Colonic mucosa (tissue), 4 donors: ENCODE measurements at regions not wholly inside any gene's neighbourhood (a gene's known extent, or its start where the extent isn't known, plus 50 kb on each side); places are given as distances from the start of the nearest gene placed in this dataset.

Experiments
- DNase-seq: peaks from one replicate; pipeline ENCODE4 v3.0.0-alpha.2; 2020
- H3K27ac ChIP-seq: fragments of 200-600 bp; one replicate; pipeline ENCODE4 v1.8.0; 2021
- H3K27me3 ChIP-seq: fragments of 200-600 bp; one replicate; pipeline ENCODE4 v1.8.0; 2021
- H3K36me3 ChIP-seq: fragments of 200-600 bp; one replicate; pipeline ENCODE4 v1.8.0; 2021
- H3K4me1 ChIP-seq: fragments of 200-600 bp; one replicate; pipeline ENCODE4 v1.8.0; 2021; ENCODE audit warnings: mild to moderate bottlenecking
- H3K4me3 ChIP-seq: fragments of 200-600 bp; one replicate; pipeline ENCODE4 v1.8.0; 2021
- H3K9ac ChIP-seq, 2 donors: one replicate each; pipeline ENCODE4 v1.7.0; 2013; ENCODE audit warnings: control low read depth in 2 of 2, low read depth in 2 of 2, low read length in 2 of 2
- H3K9me3 ChIP-seq: fragments of 200-600 bp; one replicate; pipeline ENCODE4 v1.8.0; 2021
- intact Hi-C: fragments of 100-400 bp; cut with DNase I; formaldehyde crosslinking; loops from one replicate; pipeline ENCODE4 v1.14.1; 2022
- TF ChIP-seq, protein P1 (sequence below): fragments of 200-600 bp; IDR thresholded peaks from one replicate; pipeline ENCODE4 v1.8.0; 2022; ENCODE audit warnings: antibody characterized with exemption, mild to moderate bottlenecking
- donor health status: healthy.
- donor health status: DM: no; HTN: no; CAD: no.
- donor health status: DM: no; HTN: no; CAD: no.

DNA sequence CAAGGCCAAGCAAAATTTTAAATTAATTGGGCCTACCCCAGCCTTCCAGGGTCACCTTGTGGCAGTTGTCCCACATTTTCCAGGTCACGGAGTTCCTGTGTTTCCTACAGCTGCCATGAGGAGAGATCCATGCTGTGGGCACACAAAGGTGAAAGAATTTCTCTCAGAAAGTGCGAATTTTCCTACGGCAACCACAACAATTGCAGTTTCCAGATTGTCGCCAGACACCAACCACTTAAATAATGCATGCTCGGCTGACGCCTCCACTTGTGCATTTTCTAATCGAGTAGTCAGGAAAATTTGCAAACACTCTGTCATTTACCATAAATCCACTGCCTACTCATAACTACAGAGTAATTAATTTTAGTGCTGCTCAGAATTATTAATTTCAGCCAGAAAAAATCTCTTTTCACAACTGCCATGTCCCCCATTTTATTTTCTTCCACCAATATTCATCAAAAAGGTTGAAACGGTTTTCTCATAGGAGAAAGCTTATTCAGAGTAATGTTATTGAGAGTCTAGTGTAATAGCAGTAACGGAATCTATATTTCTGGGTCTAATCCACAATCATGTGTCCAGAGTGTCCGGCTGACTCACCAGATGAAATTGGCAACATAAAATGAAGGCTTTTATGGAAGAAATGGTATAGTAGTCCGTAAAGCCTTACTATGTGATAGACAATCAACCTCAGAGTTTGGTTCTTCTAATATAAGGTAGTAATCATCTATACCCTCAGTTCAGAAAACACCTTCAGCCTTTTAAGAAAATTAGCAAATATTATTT, 389.8 kb downstream of the NR2F1-AS1 start:
- H3K9me3 ChIP-seq: no peaks in the 10 kb centered on the region
- H3K9ac ChIP-seq: no peak overlapping the region
- H3K27ac ChIP-seq: no peak overlapping the region
- TF ChIP-seq, protein P1, sequence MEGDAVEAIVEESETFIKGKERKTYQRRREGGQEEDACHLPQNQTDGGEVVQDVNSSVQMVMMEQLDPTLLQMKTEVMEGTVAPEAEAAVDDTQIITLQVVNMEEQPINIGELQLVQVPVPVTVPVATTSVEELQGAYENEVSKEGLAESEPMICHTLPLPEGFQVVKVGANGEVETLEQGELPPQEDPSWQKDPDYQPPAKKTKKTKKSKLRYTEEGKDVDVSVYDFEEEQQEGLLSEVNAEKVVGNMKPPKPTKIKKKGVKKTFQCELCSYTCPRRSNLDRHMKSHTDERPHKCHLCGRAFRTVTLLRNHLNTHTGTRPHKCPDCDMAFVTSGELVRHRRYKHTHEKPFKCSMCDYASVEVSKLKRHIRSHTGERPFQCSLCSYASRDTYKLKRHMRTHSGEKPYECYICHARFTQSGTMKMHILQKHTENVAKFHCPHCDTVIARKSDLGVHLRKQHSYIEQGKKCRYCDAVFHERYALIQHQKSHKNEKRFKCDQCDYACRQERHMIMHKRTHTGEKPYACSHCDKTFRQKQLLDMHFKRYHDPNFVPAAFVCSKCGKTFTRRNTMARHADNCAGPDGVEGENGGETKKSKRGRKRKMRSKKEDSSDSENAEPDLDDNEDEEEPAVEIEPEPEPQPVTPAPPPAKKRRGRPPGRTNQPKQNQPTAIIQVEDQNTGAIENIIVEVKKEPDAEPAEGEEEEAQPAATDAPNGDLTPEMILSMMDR: no peak
- H3K4me3 ChIP-seq: no peak overlapping the region
- H3K27me3 ChIP-seq: no peaks in the 10 kb centered on the region
- no peaks in the 10 kb centered on the region for H3K36me3 ChIP-seq
- no peaks in the 10 kb centered on the region for H3K4me1 ChIP-seq
- intact Hi-C loops: no loop called here
- DNase-seq: no peak

DNA sequence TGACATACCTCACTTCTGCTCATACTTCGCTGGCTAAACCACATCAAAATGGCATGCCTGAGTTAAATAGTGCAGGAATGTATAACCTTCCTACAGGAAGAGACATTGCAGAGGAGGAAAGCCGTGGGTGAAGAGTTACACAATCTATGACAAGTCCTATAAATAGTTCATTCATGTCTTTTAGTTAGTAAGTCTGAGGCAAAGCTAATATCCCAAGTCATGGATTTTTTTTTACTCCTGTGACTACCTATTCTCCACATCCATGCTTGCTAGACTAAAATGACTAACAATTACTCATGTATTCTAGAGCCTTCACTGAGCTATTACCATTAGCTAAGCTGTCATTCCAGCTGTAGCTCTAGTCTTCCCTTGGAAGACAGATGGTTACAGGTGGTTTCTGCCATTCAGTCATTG, 391.3 kb downstream of the NR2F1-AS1 start:
- Histone ChIP-seq H3K9ac (no peak overlapping the region), H3K27me3 (no peaks in the 10 kb centered on the region), H3K9me3 (no peaks in the 10 kb centered on the region), H3K27ac (no peak overlapping the region), H3K4me1 (no peaks in the 10 kb centered on the region), H3K4me3 (no peak overlapping the region), H3K36me3 (no peaks in the 10 kb centered on the region)
- TF ChIP-seq, protein P1: no peak
- intact Hi-C loops: no loop called here
- DNase-seq: no peak

DNA sequence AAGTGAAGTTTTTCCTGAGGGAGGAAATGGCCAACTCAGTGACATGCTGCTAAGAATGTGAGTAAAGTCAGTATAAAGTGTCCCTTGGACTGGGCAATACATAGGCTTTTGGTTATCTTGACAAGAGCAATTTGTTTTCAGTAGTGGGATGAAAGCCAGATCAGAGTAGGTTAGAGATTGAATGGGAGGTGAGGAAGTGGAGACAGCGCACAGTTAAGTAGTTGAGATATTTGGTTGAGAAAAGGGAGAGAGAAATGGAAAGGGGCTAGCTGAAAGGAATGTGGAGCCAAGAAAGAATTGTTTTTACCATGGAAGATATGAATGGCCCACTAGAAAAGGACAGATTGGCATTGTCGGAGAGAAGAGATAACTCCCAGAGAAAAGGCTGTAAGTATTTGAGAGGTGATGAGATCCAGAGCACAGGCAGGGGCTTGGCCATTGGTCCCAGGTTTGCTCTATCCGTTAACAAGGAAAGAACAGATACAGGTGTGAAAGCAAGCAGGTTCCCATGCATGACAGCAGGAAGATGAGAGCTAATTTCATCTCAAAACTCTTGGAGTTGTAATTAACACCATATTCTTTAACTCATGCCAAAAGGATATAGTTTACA, 392.0 kb downstream of the NR2F1-AS1 start:
- no peak for DNase-seq
- Histone ChIP-seq H3K4me3 (no peak overlapping the region), H3K27ac (no peak overlapping the region), H3K9me3 (no peaks in the 10 kb centered on the region), H3K27me3 (no peaks in the 10 kb centered on the region), H3K4me1 (no peaks in the 10 kb centered on the region), H3K36me3 (no peaks in the 10 kb centered on the region), H3K9ac (no peak overlapping the region)
- intact Hi-C loops: no loop called here
- TF ChIP-seq, protein P1: no peak

DNA sequence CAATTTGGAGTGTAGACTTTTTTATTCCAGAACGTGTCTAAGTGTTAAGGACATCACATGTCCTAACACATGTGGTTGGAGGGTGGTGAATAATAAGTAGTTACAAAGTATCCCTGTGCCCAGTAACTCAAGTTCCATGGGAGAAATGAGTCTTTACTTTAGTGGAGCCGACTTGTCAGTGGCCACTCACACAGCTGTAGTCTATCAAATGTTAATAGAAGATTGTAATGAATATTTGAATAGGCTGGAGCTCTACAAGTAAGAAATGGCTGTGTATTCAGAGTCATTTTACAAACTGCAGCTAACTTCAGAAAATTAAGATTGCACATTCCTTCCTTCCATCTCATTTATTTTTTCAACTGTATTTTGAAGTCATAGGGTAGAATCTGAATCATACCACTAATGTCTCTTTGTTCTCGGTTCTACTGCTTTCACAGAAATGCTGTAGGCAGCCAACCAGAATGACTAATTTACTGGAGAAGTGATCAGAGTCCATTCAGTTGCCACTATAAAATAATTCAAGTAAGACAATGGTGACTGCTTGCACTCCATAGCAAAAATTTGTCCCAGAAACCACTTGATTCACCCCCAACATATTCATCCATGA, 394.8 kb downstream of the NR2F1-AS1 start:
- no peaks in the 10 kb centered on the region for H3K36me3 ChIP-seq
- intact Hi-C loops: no loop called here
- no peaks in the 10 kb centered on the region for H3K9me3 ChIP-seq
- TF ChIP-seq, protein P1: no peak
- H3K4me1 ChIP-seq: no peaks in the 10 kb centered on the region
- no peak overlapping the region for H3K9ac ChIP-seq
- H3K27me3 ChIP-seq: no peaks in the 10 kb centered on the region
- H3K27ac ChIP-seq: no peak overlapping the region
- no peak for DNase-seq
- no peak overlapping the region for H3K4me3 ChIP-seq

DNA sequence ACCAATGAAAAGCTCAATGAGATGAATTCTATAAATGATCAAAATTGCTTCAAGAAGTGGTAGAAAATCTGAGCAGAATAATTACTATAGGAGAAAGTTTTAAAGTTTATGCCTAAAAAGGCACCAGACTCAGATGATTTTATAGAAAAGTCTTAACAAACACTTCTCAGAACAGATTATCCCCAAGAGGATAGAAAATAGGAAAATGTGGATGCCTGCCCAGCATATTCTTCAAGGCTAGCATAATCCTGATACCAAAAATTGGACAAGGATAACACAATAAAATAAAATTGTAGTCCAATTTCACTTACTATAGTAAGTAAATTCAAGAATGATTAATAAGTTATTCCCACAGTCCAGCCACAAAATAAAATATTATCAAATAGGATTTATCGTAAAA, 397.0 kb downstream of the NR2F1-AS1 start:
- H3K4me1 ChIP-seq: no peaks in the 10 kb centered on the region
- intact Hi-C loops: no loop called here
- H3K9ac ChIP-seq: no peak overlapping the region
- H3K36me3 ChIP-seq: no peaks in the 10 kb centered on the region
- H3K4me3 ChIP-seq: no peak overlapping the region
- no peak for DNase-seq
- no peaks in the 10 kb centered on the region for H3K27me3 ChIP-seq
- H3K9me3 ChIP-seq: no peaks in the 10 kb centered on the region
- TF ChIP-seq, protein P1: no peak
- no peak overlapping the region for H3K27ac ChIP-seq
